ENCODE measurements at regions not wholly inside any gene's neighbourhood (a gene's known extent, or its start where the extent isn't known, plus 50 kb on each side); places are given as distances from the start of the nearest gene placed in this dataset.

GRCh38 chr7:145644426-145645134 lies 472.0 kb upstream of the CNTNAP2 start:
- no peak for DNase-seq

DNA sequence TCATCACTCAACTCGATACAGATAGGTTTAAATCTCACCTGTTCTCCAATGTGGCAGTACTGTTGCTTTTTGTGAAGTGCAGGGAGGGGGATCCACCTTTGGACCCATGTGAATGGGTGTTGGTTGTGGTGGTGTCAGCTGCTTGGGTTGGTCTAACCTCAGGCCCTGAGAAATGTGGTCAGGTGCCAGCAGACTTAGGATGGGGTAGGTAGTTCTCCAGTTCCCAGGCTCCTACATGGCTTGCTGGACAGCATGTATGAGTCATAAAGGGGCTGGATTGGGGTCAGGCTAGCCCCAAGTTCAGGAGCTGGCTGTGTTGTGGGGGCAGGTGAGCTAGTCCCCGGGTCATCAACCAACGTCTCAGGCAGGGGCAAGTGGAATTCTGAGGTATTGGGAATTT lies 472.6 kb upstream of the CNTNAP2 start:
- no peak for DNase-seq

DNA sequence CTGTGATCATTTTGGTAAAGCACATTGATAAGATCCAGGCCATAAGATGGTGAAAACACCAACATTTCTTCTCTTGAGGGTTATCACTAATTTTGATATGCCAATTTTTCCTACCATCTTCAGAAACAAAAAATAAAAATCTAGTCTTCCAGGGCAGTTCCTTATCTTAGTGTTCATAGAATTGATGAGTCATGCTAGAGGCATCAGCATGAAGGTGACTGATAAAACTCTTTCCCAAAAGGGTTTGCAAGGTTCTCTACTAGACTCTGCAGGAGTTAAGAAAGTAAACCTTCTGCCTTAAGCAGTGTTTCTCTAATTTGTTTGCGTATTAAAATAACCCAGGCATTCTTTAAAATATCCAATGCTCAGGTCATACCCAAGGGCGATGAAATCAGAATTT lies 483.1 kb upstream of the CNTNAP2 start:
- DNase-seq = no peak

DNA sequence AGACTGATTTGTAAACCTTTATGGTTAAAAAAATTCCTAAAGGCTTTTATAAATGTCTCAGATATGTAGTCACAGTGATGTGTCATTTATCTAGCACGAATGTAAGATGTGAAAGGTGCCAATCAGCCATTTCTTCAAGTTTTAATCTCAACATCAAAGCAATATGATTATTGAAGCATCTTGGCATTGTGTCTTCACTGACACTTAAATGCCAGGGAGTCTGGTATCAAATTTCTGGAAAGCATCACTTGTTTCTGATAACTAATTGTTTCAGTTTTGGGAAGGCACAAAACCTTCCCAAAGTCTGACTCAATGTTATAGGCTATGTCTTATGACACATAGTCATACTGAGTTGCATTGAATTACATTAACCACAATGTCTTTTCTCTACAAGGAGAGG lies 492.0 kb upstream of the CNTNAP2 start:
- DNase-seq = no peak

DNA sequence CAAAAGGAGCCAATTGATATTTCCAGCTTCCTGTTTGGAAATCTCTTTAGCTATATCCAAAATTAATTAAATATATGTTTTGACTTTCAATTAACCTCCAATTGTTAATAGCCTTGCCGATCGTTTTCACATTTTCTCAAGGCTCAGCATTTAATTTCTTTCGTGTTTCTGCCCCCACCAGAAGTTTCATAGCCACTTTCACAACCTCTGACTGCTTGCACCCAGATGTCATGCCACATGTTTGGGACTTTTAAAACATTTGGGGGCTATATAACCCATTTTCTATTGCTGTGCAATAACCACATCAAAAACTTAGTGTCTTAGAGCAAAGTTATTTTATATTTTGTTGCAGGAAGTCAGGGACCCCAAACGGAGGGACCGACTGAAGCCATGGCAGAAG lies 510.6 kb upstream of the CNTNAP2 start:
- no peak for DNase-seq

DNA sequence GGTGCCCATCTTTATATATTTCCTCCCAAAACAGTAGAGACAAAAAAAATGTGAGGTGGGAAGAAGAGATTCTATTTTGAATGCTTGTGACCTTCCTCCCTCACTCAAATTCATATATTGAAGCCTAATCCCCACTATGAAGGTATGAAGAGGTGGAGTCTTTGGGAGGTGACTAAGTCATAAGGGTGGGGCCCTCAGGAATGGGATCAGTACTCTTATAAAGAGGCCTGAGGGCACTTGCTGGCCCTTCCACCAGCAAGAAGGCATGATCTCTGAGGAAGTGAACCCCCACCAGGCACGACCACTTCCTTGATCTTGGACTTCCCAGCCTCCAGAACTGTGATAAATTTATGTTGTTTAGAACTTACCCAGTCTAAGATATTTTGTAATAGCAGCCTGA lies 517.2 kb upstream of the CNTNAP2 start:
- DNase-seq = no peak

GRCh38 chr7:145584401-145584800 lies 532.2 kb upstream of the CNTNAP2 start:
- DNase-seq = no peak

DNA sequence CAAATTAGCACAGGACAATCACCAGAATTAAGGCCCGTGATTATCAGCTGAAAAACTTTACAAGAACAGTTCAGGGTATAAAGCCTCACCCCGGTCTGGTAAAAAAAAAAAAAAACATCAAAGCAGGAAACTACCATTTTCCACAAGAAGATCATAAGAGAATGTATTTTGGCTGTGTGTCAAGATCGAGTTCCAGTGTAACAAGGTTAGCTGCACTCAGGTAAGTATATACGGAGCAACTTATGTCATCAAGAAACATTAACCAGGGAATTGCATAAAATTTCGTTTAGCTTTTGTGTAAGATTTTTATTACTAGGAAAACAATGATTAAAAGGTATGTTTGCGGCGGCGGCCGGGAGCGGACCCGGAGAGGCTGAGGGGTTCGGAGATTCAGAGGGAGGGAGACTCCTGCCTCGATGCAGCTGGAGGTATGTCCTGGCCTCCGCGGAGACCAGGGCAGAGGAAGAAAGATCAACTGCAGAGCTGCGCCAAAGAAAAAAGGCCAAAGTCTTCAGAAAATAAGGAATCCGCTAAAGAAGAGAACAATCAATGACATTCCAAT lies 533.8 kb upstream of the CNTNAP2 start:
- DNase-seq = no peak

GRCh38 chr7:145557805-145558204 lies 558.8 kb upstream of the CNTNAP2 start:
- no peak for DNase-seq

DNA sequence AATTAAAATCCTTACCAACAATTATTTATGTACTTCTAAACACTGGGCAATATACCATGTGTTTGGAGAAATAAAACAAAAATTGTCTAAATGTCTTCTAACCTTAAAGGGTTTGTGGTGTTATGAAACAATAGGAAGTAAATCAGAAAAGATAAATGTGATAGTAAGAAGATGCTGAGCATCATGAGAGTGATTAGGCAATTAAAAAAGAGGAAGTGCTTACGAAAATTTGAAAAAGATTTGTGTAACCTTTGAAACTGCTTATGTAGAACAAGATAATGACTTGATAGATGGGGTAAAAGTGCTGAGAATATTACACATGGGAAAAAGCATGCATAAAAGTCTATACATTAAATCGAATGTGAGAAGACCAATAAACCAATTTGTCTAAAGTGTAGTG lies 573.4 kb upstream of the CNTNAP2 start:
- no peak for DNase-seq

GRCh38 chr7:145539910-145540309 lies 576.7 kb upstream of the CNTNAP2 start:
- DNase-seq = no peak

DNA sequence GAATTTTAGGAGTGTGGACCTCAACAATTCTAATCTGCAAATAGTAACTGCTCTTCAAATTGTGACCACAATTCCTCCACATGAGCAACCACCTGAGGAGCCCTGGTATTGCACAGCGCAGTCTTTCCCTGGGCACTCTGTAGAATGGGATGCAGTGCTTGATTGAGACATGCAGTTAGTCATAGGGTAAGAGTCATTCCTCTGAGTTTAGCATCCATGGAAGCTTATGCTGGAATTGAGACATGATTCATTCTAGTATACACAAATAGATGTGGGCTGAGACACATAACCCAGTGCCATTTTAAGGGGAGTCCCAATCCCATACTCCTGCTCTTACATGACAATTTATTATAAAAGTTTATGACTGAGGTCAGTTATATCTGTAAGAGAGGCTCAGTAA lies 582.3 kb upstream of the CNTNAP2 start:
- DNase-seq = no peak

DNA sequence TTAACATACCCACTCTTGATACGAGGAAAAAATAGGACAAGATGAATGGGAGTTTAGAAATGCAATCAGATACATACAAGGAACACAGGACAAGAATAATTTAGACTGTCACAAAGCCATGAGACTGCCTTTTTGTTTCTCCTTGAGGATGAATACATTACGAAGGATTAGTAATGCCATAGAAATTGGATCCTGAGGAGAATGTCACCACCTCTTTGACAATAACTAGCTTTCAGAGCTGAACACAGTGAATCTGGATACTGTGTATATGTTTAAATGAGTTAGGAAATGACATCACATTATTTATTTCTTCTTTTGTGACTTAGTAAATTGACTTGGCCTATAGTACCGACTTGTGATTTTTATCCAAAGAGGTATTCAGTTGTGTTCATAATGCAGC lies 596.3 kb upstream of the CNTNAP2 start:
- DNase-seq = no peak

- DNase-seq = no peak
These were observed 605.6 kb upstream of the CNTNAP2 start for GRCh38 chr7:145511004-145511403.

- no peak for DNase-seq
These were observed 618.6 kb upstream of the CNTNAP2 start for GRCh38 chr7:145497911-145498525.

DNA sequence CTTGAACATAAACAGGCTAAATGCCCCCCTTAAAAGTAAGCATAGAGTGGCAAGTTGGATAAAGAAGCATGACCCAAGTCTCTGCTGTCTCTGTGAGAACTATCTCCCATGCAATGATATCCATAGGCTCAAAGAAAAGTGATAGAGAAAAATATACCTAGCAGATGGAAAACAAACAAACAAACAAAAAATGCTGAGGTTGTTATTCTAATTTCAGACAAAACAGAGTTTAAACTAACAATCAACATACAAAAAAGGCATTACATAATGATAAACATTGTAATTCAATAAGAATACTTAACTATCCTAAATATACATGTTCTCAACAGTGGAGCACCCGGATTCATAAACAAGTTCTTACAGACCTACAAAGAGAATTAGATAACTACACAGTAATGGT lies 626.2 kb upstream of the CNTNAP2 start:
- DNase-seq = no peak

DNA sequence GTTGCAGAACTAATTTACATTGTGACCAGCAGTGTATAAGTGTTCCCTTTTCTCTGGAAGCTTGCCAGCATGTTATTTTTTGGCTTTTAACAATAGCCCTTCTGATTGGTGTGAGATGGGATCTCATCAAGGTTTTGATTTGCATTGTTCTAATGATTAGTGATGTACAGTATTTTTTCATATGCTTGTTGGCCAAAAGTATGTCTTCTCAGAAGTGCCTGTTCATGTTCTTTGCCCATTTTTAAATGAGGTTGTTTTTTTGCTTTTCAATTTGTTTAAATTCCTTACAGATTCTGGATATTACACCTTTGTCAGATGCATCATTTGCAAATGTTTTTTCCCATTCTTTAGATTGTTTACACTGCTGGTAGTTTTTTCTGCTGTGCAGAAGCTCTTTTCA lies 627.0 kb upstream of the CNTNAP2 start:
- DNase-seq = no peak

GRCh38 chr7:145488816-145489215 lies 627.8 kb upstream of the CNTNAP2 start:
- no peak for DNase-seq

DNA sequence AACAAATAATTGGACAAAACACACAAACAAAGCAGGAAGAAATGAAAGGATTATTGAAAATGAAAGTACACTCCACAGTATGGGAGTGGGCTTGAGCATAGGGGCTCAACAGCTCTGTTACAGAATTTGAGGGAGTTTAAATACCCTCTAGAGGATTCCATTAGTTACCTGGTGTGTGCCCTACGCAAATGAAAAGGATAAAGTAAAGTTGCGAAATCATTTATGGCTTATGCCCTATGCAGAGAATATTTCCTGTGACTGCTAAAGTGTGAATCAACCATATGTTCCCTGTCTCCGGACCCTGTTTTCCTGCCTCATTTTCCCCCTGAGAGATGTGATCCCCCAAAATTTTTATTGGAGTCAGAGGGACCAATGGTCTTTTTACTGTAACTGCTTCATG lies 634.6 kb upstream of the CNTNAP2 start:
- DNase-seq = no peak

GRCh38 chr7:145478541-145478940 lies 638.1 kb upstream of the CNTNAP2 start:
- DNase-seq = no peak

DNA sequence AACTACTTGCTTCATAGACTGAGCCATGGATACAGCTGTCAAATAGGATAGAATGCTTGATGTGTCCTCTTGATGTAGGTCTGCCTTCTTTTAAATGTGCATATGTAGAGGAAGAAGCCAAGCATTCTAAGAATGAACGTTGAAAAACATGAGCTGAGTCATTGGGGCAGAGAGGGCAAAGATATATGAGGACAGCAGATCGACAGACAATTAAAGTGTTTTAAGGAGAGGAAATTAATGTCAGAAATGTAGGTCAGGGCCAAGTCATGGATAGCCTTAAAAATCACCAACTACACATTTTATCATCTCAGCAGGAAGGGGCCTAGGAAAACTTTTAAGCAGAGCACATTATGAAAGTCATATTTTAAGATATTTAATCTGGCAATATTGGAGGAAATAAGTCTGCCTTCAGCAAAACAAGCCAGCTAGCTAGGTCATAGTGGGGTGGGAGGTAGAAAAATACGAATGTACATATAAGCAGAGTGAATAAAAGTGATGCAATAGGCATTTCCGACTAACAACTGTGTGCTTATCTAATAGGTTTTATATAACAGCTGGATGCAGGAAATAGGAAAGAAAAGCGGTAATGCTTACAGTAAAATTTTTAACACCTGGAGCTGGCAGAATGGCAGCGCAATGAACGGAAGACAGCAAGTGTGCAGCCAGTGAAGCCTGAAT lies 638.3 kb upstream of the TPK1 start:
- DNase-seq = no peak

DNA sequence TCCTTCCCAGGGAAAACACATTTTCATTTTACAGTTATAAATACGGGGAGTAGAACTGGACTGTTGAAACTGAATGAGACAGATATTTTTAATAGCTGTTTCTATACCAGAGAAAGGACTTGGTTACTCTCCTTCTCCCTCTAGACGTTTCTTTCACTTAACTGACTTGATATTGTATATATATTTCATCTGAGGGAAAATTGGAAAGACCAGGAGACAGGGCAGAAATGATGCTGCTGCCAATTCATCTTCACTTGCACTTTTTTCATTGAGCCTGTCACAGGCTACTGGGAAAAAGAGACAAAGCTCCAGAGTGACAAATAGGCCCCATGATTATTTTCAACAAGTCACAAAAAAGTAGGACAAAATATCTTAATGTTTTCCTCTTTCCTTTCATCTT lies 636.0 kb upstream of the TPK1 start:
- DNase-seq = no peak

DNA sequence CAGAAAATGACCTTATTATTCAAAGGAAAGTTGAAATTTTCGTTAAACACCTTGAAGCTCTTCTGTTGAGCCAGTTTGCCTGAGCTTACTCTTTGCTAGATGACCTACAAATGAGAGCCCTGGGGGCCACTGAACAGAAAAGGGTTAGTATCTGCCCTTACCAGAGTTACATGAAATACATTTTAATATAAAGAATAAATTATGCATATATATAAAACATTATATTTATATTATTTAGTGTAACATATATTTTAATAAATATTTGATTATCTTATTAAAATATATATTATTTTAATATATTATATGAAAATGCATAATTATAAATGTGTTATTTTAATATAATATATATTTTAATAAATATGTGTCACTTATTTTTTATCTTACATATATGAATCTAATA lies 628.4 kb upstream of the TPK1 start:
- no peak for DNase-seq

- DNase-seq = no peak
These were observed 626.6 kb upstream of the TPK1 start for GRCh38 chr7:145462463-145462862.

Measured in NCI-H1105 (cell line).